Right renal cortex interstitium (tissue), 3 donors: ENCODE measurements at regions not wholly inside any gene's neighbourhood (a gene's known extent, or its start where the extent isn't known, plus 50 kb on each side); places are given as distances from the start of the nearest gene placed in this dataset.
A peak's percentile ranks its signal among the peaks of the same experiment; 100 is the strongest.

Experiments
- DNase-seq, 3 donors: peaks; one replicate each; pipeline ENCODE4 v3.0.0-alpha.2; 2013; ENCODE audit warnings: low read depth in 3 of 3, low spot score in 2 of 3

GRCh38 chr5:4942831-4943178 is 197.3 kb upstream of the ADAMTS16 start:
- no peak for DNase-seq

GRCh38 chr5:4945296-4945695 is 194.8 kb upstream of the ADAMTS16 start:
- DNase-seq: no peak

GRCh38 chr5:4947106-4947505 is 193.0 kb upstream of the ADAMTS16 start:
- no peak for DNase-seq

- DNase-seq: no peak
Observed at GRCh38 chr5:4947893-4948536, 192.1 kb upstream of the ADAMTS16 start.

GRCh38 chr5:4949108-4949507 is 191.0 kb upstream of the ADAMTS16 start:
- DNase-seq: no peak

GRCh38 chr5:4953576-4953975 is 186.6 kb upstream of the ADAMTS16 start:
- no peak for DNase-seq

GRCh38 chr5:4954048-4954447 is 186.1 kb upstream of the ADAMTS16 start:
- no peak for DNase-seq

- DNase-seq: no peak
Observed at GRCh38 chr5:4963265-4963664, 176.9 kb upstream of the ADAMTS16 start.

- no peak for DNase-seq
Observed at GRCh38 chr5:4969351-4969750, 170.8 kb upstream of the ADAMTS16 start.

GRCh38 chr5:4970171-4970570 is 170.0 kb upstream of the ADAMTS16 start:
- no peak for DNase-seq

- DNase-seq: no peak
Observed at GRCh38 chr5:4976902-4977301, 163.2 kb upstream of the ADAMTS16 start.

GRCh38 chr5:4977416-4978110 is 162.6 kb upstream of the ADAMTS16 start:
- DNase-seq: no peak

GRCh38 chr5:4980201-4980600 is 159.9 kb upstream of the ADAMTS16 start:
- DNase-seq: no peak

- DNase-seq: no peak
Observed at GRCh38 chr5:4981608-4982007, 158.5 kb upstream of the ADAMTS16 start.

- DNase-seq: no peak
Observed at GRCh38 chr5:4983701-4984100, 156.4 kb upstream of the ADAMTS16 start.

- DNase-seq: no peak
Observed at GRCh38 chr5:4984461-4984860, 155.7 kb upstream of the ADAMTS16 start.

GRCh38 chr5:4987431-4987830 is 152.7 kb upstream of the ADAMTS16 start:
- no peak for DNase-seq

- DNase-seq: peak; percentile 23 to 54 (median 51)
Observed at GRCh38 chr5:4989118-4989517, 151.0 kb upstream of the ADAMTS16 start.

- DNase-seq: no peak
Observed at GRCh38 chr5:4990017-4990416, 150.1 kb upstream of the ADAMTS16 start.

- no peak for DNase-seq
Observed at GRCh38 chr5:4990462-4990861, 149.7 kb upstream of the ADAMTS16 start.

- DNase-seq: no peak
Observed at GRCh38 chr5:4991925-4992324, 148.2 kb upstream of the ADAMTS16 start.

GRCh38 chr5:4995014-4995413 is 145.1 kb upstream of the ADAMTS16 start:
- no peak for DNase-seq

GRCh38 chr5:5005353-5005752 is 134.8 kb upstream of the ADAMTS16 start:
- no peak for DNase-seq
